Ascending aorta (tissue), 2 donors: ENCODE measurements at regions not wholly inside any gene's neighbourhood (a gene's known extent, or its start where the extent isn't known, plus 50 kb on each side); places are given as distances from the start of the nearest gene placed in this dataset.

ENCODE experiments used
- DNase-seq, 2 donors: peaks; one replicate each; pipeline ENCODE4 v3.0.0-alpha.2; 2019; ENCODE audit warnings: low spot score in 2 of 2
- H3K27ac ChIP-seq, 2 donors: fragments of 200-600 bp; sonication (generic); one replicate each; pipeline ENCODE4 v1.5.1; 2016 to 2017; ENCODE audit warnings: mild to moderate bottlenecking in 1 of 2
- H3K27me3 ChIP-seq: fragments of 200-600 bp; sonication (generic); one replicate; pipeline ENCODE4 v1.5.1; 2017
- H3K36me3 ChIP-seq, 2 donors: fragments of 200-600 bp; sonication (generic); one replicate each; pipeline ENCODE4 v1.5.1; 2016
- H3K4me1 ChIP-seq, 2 donors: fragments of 200-600 bp; sonication (generic); one replicate each; pipeline ENCODE4 v1.5.1; 2016 to 2017; ENCODE audit warnings: mild to moderate bottlenecking in 1 of 2
- H3K4me3 ChIP-seq, 2 donors: fragments of 200-600 bp; sonication (generic); one replicate each; pipeline ENCODE4 v1.5.1; 2016 to 2017; ENCODE audit warnings: mild to moderate bottlenecking in 1 of 2
- H3K9me3 ChIP-seq, 2 donors: fragments of 200-600 bp; sonication (generic); one replicate each; pipeline ENCODE4 v1.5.1; 2016
- CTCF ChIP-seq, 3 experiments: fragments of 200-600 bp in 2 of 3; fragments of 450-650 bp in 1 of 3; sonication (generic) in 2 of 3; IDR thresholded peaks; one replicate each; pipeline ENCODE4 v1.5.1; 2016 to 2019; ENCODE audit warnings: antibody characterized with exemption in 3 of 3, mild to moderate bottlenecking in 1 of 3, moderate library complexity in 1 of 3
- intact Hi-C: fragments of 100-400 bp; cut with DNase I; formaldehyde crosslinking; loops from one replicate; pipeline ENCODE4 v1.15.1; 2023

DNA sequence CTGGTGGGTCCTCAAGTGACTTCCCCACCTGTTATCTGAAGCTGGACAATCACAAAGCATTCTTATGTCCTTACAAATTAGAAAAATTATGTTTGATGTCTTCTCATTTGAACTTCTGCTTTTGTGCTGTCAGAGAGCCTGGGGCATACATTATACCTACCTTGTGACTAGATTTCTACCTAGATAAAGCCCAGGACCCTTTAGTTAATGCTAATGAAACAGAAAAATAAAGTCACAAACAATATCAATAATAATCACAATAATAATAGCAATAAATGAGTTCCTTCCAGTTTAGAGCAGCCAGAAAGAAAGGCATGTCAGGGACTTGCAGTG is 456.4 kb downstream of the SETBP1 start:
- no peaks in the 10 kb centered on the region for H3K36me3 ChIP-seq
- H3K9me3 ChIP-seq, result no peaks in the 10 kb centered on the region
- no peaks in the 10 kb centered on the region for H3K4me1 ChIP-seq
- no peak overlapping the region for H3K4me3 ChIP-seq
- TF ChIP-seq CTCF (IDR thresholded peaks at IDR 0.05), result no peak
- no peaks in the 10 kb centered on the region for H3K27me3 ChIP-seq
- H3K27ac ChIP-seq, result no peak overlapping the region
- intact Hi-C loops, result no loop called here
- DNase-seq, result no peak

DNA sequence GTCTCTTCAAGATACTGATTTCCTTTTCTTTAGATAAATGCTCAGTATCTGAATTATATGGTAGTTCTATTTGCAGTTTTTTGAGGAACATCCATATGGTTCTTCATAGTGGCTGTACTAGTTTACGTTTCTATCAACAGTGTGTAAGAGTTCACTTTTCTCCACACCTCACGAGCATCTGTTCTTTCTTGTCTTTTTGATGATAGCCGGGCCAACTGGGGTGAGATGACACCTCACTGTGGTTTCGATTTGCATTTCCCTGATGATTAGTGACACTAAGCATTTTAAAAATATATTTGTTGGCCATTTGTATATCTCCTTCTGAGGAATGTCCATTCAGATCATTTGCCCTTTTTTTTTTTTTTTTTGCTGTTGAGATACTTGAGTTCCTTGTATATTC is 458.8 kb downstream of the SETBP1 start:
- TF ChIP-seq CTCF (IDR thresholded peaks at IDR 0.05), result no peak
- no peaks in the 10 kb centered on the region for H3K36me3 ChIP-seq
- no peak for DNase-seq
- no peak overlapping the region for H3K27ac ChIP-seq
- no peak overlapping the region for H3K4me3 ChIP-seq
- no peaks in the 10 kb centered on the region for H3K4me1 ChIP-seq
- no peaks in the 10 kb centered on the region for H3K9me3 ChIP-seq
- no peaks in the 10 kb centered on the region for H3K27me3 ChIP-seq
- intact Hi-C loops, result no loop called here

GRCh38 chr18:45142868-45143267 is 462.2 kb downstream of the SETBP1 start:
- no peak for DNase-seq
- H3K36me3 ChIP-seq, result no peaks in the 10 kb centered on the region
- H3K27ac ChIP-seq, result no peak overlapping the region
- H3K4me3 ChIP-seq, result no peak overlapping the region
- no peaks in the 10 kb centered on the region for H3K9me3 ChIP-seq
- intact Hi-C loops, result no loop called here
- H3K27me3 ChIP-seq, result no peaks in the 10 kb centered on the region
- no peaks in the 10 kb centered on the region for H3K4me1 ChIP-seq
- no peak for TF ChIP-seq CTCF (IDR thresholded peaks at IDR 0.05)

DNA sequence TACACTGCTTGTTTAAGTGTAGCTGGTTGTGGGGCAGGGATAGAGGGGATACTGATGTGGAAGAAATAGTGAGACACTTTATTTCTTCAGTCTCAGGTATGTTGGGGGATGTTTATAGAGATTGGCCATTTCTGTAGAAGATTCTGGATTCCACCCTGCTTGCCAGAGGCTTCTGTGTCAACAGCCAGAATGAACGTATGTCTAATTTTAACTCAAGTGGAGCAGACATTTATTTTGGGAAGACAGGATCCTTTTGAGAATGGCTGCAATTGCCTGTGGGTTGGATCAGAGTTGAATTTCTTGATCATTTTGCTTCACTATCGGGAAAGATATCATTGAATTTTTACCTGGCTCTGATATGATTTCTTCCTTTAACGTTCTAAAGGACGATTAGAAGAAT is 465.6 kb upstream of the SLC14A2 start:
- DNase-seq, result no peak
- no peaks in the 10 kb centered on the region for H3K4me1 ChIP-seq
- intact Hi-C loops, result no loop called here
- H3K27ac ChIP-seq, result no peak overlapping the region
- no peak for TF ChIP-seq CTCF (IDR thresholded peaks at IDR 0.05)
- no peaks in the 10 kb centered on the region for H3K36me3 ChIP-seq
- H3K27me3 ChIP-seq, result no peaks in the 10 kb centered on the region
- no peaks in the 10 kb centered on the region for H3K9me3 ChIP-seq
- no peak overlapping the region for H3K4me3 ChIP-seq

DNA sequence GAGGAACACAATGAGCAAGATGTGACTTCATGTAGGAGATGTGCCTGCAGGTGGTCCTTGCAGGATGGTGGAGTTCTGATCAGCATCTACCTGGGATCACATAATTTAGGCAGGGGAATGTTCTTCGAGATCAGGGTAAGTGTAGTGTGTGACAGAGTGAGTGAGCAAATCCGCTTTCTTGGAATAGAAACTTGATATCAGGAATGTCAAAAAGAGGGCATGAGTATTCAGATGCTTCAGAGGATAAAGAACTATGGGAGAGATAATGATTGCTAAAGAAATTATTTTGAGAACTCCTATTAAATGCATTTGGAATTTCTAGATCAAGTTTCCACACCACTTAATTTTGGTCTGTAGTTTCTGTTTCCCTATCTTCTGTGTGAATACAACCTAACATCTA is 463.6 kb upstream of the SLC14A2 start:
- no peak overlapping the region for H3K4me3 ChIP-seq
- H3K36me3 ChIP-seq, result no peaks in the 10 kb centered on the region
- no peaks in the 10 kb centered on the region for H3K9me3 ChIP-seq
- no peaks in the 10 kb centered on the region for H3K27me3 ChIP-seq
- no peak for TF ChIP-seq CTCF (IDR thresholded peaks at IDR 0.05)
- H3K4me1 ChIP-seq, result no peaks in the 10 kb centered on the region
- intact Hi-C loops, result no loop called here
- H3K27ac ChIP-seq, result no peak overlapping the region
- no peak for DNase-seq

GRCh38 chr18:45155526-45155925 is 459.8 kb upstream of the SLC14A2 start:
- H3K27ac ChIP-seq, result no peak overlapping the region
- no peaks in the 10 kb centered on the region for H3K4me1 ChIP-seq
- no peaks in the 10 kb centered on the region for H3K27me3 ChIP-seq
- TF ChIP-seq CTCF (IDR thresholded peaks at IDR 0.05), result no peak
- no peak overlapping the region for H3K4me3 ChIP-seq
- H3K36me3 ChIP-seq, result no peaks in the 10 kb centered on the region
- intact Hi-C loops, result no loop called here
- H3K9me3 ChIP-seq, result no peaks in the 10 kb centered on the region
- DNase-seq, result no peak
